Adrenal gland (tissue), 5 donors: ENCODE measurements at regions not wholly inside any gene's neighbourhood (a gene's known extent, or its start where the extent isn't known, plus 50 kb on each side); places are given as distances from the start of the nearest gene placed in this dataset.

ENCODE experiments used
- CTCF ChIP-seq, 6 experiments: fragments of 450-650 bp in 4 of 6; fragments of 200-600 bp in 2 of 6; sonication (generic) in 1 of 6; IDR thresholded peaks; 1 replicate in 5 of 6; 2 replicates in 1 of 6; pipeline versions ENCODE4 v1.5.1 to v1.8.0; 2016 to 2021; ENCODE audit warnings: antibody characterized with exemption in 6 of 6, mild to moderate bottlenecking in 2 of 6, moderate library complexity in 1 of 6
- POLR2A ChIP-seq, 2 donors: fragments of 450-650 bp; IDR thresholded peaks; one replicate each; pipeline ENCODE4 v1.6.1; 2017; ENCODE audit warnings: antibody characterized with exemption in 2 of 2, mild to moderate bottlenecking in 2 of 2, moderate library complexity in 1 of 2
- donor health status: DM: no; HTN: no; CAD: no.

DNA sequence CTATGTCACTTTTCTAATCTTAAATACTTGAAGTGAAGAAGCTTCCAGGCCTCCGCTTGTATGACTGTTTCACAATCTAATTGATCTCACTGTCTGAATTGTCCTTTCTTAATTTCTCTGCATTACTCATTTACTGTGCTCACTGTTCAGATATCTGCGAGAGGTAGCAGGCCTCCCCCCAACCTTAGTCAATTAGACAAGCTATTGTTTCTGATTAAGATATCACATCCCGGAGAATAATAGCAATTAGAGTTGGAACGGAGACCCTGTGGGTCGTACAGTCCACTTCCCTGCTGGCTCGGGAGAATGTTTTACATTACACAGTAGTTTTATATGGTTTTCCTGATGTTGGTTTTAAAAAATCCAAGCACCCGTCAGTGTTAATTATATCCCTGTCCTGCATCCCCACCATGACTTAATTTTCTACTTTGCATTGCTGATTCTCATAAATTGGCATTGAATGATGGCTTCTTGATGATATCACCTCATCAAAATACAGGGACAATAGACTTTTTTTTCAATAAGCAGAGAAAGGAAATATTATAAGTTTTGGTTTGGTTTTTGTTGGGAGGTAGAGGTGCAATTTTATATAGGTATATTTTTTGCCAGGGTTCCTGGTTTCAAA is 178.7 kb upstream of the TSHZ2 start:
- TF ChIP-seq CTCF (IDR thresholded peaks at IDR 0.05): no peak
- TF ChIP-seq POLR2A (IDR thresholded peaks at IDR 0.05): no peak
